Neural cell (in vitro differentiated cells): ENCODE measurements at regions not wholly inside any gene's neighbourhood (a gene's known extent, or its start where the extent isn't known, plus 50 kb on each side); places are given as distances from the start of the nearest gene placed in this dataset.

Experiments used
- H2AFZ ChIP-seq: fragments of 200-600, 300-800 bp; sonication (generic), shearing (Covaris generic); 2 replicates; pipeline ENCODE4 v1.6.0; 2014; ENCODE audit warnings: low read depth, mild to moderate bottlenecking, antibody characterized with exemption, low read length, moderate library complexity
- H3F3A ChIP-seq: fragments of 200-600 bp; shearing (Covaris generic); 2 replicates; pipeline ENCODE4 v1.6.1; 2016; ENCODE audit warnings: mild to moderate bottlenecking, moderate library complexity, mixed read lengths, antibody characterized with exemption, low read length; ENCODE audit not compliant: insufficient read depth, poor library complexity, severe bottlenecking
- H3K27ac ChIP-seq: fragments of 200-600, 300-800 bp; sonication (generic), shearing (Covaris generic); 2 replicates; pipeline ENCODE4 v1.5.1; 2014; ENCODE audit warnings: mild to moderate bottlenecking, low read length, moderate library complexity
- H3K27me3 ChIP-seq: fragments of 300-800, 200-600 bp; sonication (generic), shearing (Covaris generic); 2 replicates; pipeline ENCODE4 v1.6.0; 2014; ENCODE audit warnings: mild to moderate bottlenecking, low read depth, low read length, moderate library complexity; ENCODE audit not compliant: insufficient read depth
- H3K36me3 ChIP-seq: fragments of 300-800, 200-600 bp; sonication (generic), shearing (Covaris generic); 2 replicates; pipeline ENCODE4 v1.5.1; 2014; ENCODE audit warnings: mild to moderate bottlenecking, antibody characterized with exemption, low read length, moderate library complexity; ENCODE audit not compliant: insufficient read depth
- H3K4me2 ChIP-seq: fragments of 300-800, 200-600 bp; sonication (generic), shearing (Covaris generic); 2 replicates; pipeline ENCODE4 v1.6.0; 2014; ENCODE audit warnings: mild to moderate bottlenecking, low read length
- H3K4me3 ChIP-seq: fragments of 300-800, 200-600 bp; sonication (generic), shearing (Covaris generic); 2 replicates; pipeline ENCODE4 v1.5.1; 2014; ENCODE audit warnings: mild to moderate bottlenecking, low read length, moderate library complexity
- H3K79me2 ChIP-seq: fragments of 200-600 bp; shearing (Covaris generic); replicated peaks from 2 replicates; pipeline ENCODE4 v1.6.0; 2014; ENCODE audit warnings: mild to moderate bottlenecking, low read length, moderate library complexity; ENCODE audit not compliant: insufficient read depth
- H3K9ac ChIP-seq: fragments of 300-800, 200-600 bp; sonication (generic), shearing (Covaris generic); 2 replicates; pipeline ENCODE4 v1.6.1; 2016; ENCODE audit warnings: mild to moderate bottlenecking, low read length, mixed read lengths
- H3K9me2 ChIP-seq: fragments of 200-600 bp; shearing (Covaris generic); 2 replicates; pipeline ENCODE4 v1.6.1; 2016; ENCODE audit warnings: mild to moderate bottlenecking, low read length, mixed read lengths; ENCODE audit not compliant: insufficient read depth
- H3K9me3 ChIP-seq: fragments of 200-600, 300-800 bp; sonication (generic), shearing (Covaris generic); 2 replicates; pipeline ENCODE4 v1.6.1; 2016; ENCODE audit warnings: mild to moderate bottlenecking, mixed run types, low read length, moderate library complexity, mixed read lengths
- H4K20me1 ChIP-seq: fragments of 200-600 bp; shearing (Covaris generic); 2 replicates; pipeline ENCODE4 v1.6.1; 2016; ENCODE audit warnings: mild to moderate bottlenecking, mixed run types; ENCODE audit not compliant: insufficient read depth
- CTCF ChIP-seq: fragments of 450-650 bp; IDR thresholded peaks from 2 replicates; pipeline ENCODE4 v1.5.1; 2014; ENCODE audit warnings: antibody characterized with exemption, mild to moderate bottlenecking, moderate library complexity; ENCODE audit not compliant: poor library complexity, severe bottlenecking
- EP300 ChIP-seq: fragments of 450-650 bp; conservative IDR thresholded peaks from 2 replicates; pipeline ENCODE4 v1.6.1; 2014; ENCODE audit warnings: antibody characterized with exemption, mild to moderate bottlenecking, moderate library complexity; ENCODE audit not compliant: poor library complexity, severe bottlenecking
- EZH2 ChIP-seq: fragments of 200-600, 300-800 bp; shearing (Covaris generic), sonication (generic); IDR thresholded peaks from 2 replicates; pipeline ENCODE4 v1.6.1; 2014; ENCODE audit warnings: antibody characterized with exemption, low read length, borderline replicate concordance, mild to moderate bottlenecking; ENCODE audit not compliant: insufficient read depth, poor library complexity, severe bottlenecking
- MXI1 ChIP-seq: fragments of 450-650 bp; conservative IDR thresholded peaks from 2 replicates; pipeline ENCODE4 v1.6.1; 2014; ENCODE audit warnings: antibody characterized with exemption, mild to moderate bottlenecking; ENCODE audit not compliant: poor library complexity, severe bottlenecking
- POLR2AphosphoS5 ChIP-seq: IDR thresholded peaks from 2 replicates; pipeline ENCODE4 v1.6.1; 2012
- RAD21 ChIP-seq: fragments of 450-650 bp; conservative IDR thresholded peaks from 2 replicates; pipeline ENCODE4 v1.6.1; 2014; ENCODE audit warnings: antibody characterized with exemption, mild to moderate bottlenecking, moderate library complexity
- SMC3 ChIP-seq: fragments of 450-650 bp; conservative IDR thresholded peaks from 2 replicates; pipeline ENCODE4 v1.6.1; 2014; ENCODE audit warnings: antibody characterized with exemption, mild to moderate bottlenecking, moderate library complexity; ENCODE audit not compliant: poor library complexity
- TAF1 ChIP-seq: IDR thresholded peaks from 2 replicates; pipeline ENCODE4 v1.6.1; 2012; ENCODE audit warnings: low read depth
- TF ChIP-seq, protein P1 (sequence below): IDR thresholded peaks from 2 replicates; pipeline ENCODE4 v1.6.1; 2012; ENCODE audit warnings: borderline replicate concordance

- Histone ChIP-seq H4K20me1 (no peaks in the 10 kb centered on the region), H3K9ac (no peak overlapping the region), H3K9me2 (no peaks in the 10 kb centered on the region), H2AFZ (no peak overlapping the region), H3F3A (no peaks in the 10 kb centered on the region), H3K36me3 (no peaks in the 10 kb centered on the region), H3K9me3 (no peaks in the 10 kb centered on the region), H3K4me3 (no peak overlapping the region), H3K4me2 (no peak overlapping the region), H3K27me3 (no peaks in the 10 kb centered on the region), H3K79me2 (no peaks in the 10 kb centered on the region), H3K27ac (no peak overlapping the region)
- TF ChIP-seq RAD21, result no peak
- TF ChIP-seq CTCF, result no peak
- TF ChIP-seq EZH2, result no peak
- TF ChIP-seq SMC3, result no peak
- no peak for TF ChIP-seq EP300
- TF ChIP-seq, protein P1, sequence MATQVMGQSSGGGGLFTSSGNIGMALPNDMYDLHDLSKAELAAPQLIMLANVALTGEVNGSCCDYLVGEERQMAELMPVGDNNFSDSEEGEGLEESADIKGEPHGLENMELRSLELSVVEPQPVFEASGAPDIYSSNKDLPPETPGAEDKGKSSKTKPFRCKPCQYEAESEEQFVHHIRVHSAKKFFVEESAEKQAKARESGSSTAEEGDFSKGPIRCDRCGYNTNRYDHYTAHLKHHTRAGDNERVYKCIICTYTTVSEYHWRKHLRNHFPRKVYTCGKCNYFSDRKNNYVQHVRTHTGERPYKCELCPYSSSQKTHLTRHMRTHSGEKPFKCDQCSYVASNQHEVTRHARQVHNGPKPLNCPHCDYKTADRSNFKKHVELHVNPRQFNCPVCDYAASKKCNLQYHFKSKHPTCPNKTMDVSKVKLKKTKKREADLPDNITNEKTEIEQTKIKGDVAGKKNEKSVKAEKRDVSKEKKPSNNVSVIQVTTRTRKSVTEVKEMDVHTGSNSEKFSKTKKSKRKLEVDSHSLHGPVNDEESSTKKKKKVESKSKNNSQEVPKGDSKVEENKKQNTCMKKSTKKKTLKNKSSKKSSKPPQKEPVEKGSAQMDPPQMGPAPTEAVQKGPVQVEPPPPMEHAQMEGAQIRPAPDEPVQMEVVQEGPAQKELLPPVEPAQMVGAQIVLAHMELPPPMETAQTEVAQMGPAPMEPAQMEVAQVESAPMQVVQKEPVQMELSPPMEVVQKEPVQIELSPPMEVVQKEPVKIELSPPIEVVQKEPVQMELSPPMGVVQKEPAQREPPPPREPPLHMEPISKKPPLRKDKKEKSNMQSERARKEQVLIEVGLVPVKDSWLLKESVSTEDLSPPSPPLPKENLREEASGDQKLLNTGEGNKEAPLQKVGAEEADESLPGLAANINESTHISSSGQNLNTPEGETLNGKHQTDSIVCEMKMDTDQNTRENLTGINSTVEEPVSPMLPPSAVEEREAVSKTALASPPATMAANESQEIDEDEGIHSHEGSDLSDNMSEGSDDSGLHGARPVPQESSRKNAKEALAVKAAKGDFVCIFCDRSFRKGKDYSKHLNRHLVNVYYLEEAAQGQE, result no peak
- TF ChIP-seq MXI1, result no peak
- no peak for TF ChIP-seq POLR2AphosphoS5
Observed at GRCh38 chr2:122622934-122623333, 867.5 kb downstream of the TSN start.

GRCh38 chr2:122627388-122627787, 871.9 kb downstream of the TSN start:
- no peak overlapping the region for H2AFZ ChIP-seq
- H3K4me3 ChIP-seq, result no peak overlapping the region
- no peaks in the 10 kb centered on the region for H4K20me1 ChIP-seq
- H3F3A ChIP-seq, result no peaks in the 10 kb centered on the region
- no peak overlapping the region for H3K9ac ChIP-seq
- no peaks in the 10 kb centered on the region for H3K36me3 ChIP-seq
- no peaks in the 10 kb centered on the region for H3K9me2 ChIP-seq
- no peak overlapping the region for H3K4me2 ChIP-seq
- H3K27ac ChIP-seq, result no peak overlapping the region
- H3K79me2 ChIP-seq, result no peaks in the 10 kb centered on the region
- H3K9me3 ChIP-seq, result no peaks in the 10 kb centered on the region
- no peaks in the 10 kb centered on the region for H3K27me3 ChIP-seq
- no peak for TF ChIP-seq CTCF
- no peak for TF ChIP-seq TAF1
